ENCODE measurements at regions not wholly inside any gene's neighbourhood (a gene's known extent, or its start where the extent isn't known, plus 50 kb on each side); places are given as distances from the start of the nearest gene placed in this dataset.

GRCh38 chr15:39205081-39205480 is 375.8 kb upstream of the THBS1 start:
- TF ChIP-seq CTCF (IDR thresholded peaks at IDR 0.05; ENCODE audit: low read depth, low read length, missing control alignments), result no peak
- no peak for DNase-seq (ENCODE audit: low read depth)

GRCh38 chr15:39205506-39206371 is 375.1 kb upstream of the THBS1 start:
- TF ChIP-seq CTCF (IDR thresholded peaks at IDR 0.05; ENCODE audit: low read depth, low read length, missing control alignments), result no peak
- DNase-seq (ENCODE audit: low read depth), result no peak
- no peak overlapping the region for H3K4me3 ChIP-seq (ENCODE audit: low read depth, low read length)

More at GRCh38 chr15:39205081-39205480, 375.8 kb upstream of the THBS1 start:
- no peak overlapping the region for H3K4me3 ChIP-seq (ENCODE audit: low read depth, low read length)

GRCh38 chr15:39207532-39208115 is 373.3 kb upstream of the THBS1 start:
- no peak for TF ChIP-seq CTCF (IDR thresholded peaks at IDR 0.05; ENCODE audit: low read depth, low read length, missing control alignments)
- DNase-seq (ENCODE audit: low read depth), result no peak
- no peak overlapping the region for H3K4me3 ChIP-seq (ENCODE audit: low read depth, low read length)

- H3K4me3 ChIP-seq (ENCODE audit: low read depth, low read length), result no peak overlapping the region
- no peak for TF ChIP-seq CTCF (IDR thresholded peaks at IDR 0.05; ENCODE audit: low read depth, low read length, missing control alignments)
- no peak for DNase-seq (ENCODE audit: low read depth)
These were observed 372.7 kb upstream of the THBS1 start for GRCh38 chr15:39208187-39208586.

- no peak for DNase-seq (ENCODE audit: low read depth)
- H3K4me3 ChIP-seq (ENCODE audit: low read depth, low read length), result no peak overlapping the region
- TF ChIP-seq CTCF (IDR thresholded peaks at IDR 0.05; ENCODE audit: low read depth, low read length, missing control alignments), result no peak
These were observed 371.2 kb upstream of the THBS1 start for GRCh38 chr15:39209548-39210211.

- DNase-seq (ENCODE audit: low read depth), result no peak
- H3K4me3 ChIP-seq (ENCODE audit: low read depth, low read length), result no peak overlapping the region
- TF ChIP-seq CTCF (IDR thresholded peaks at IDR 0.05; ENCODE audit: low read depth, low read length, missing control alignments), result no peak
These were observed 369.5 kb upstream of the THBS1 start for GRCh38 chr15:39211108-39211979.
